ENCODE measurements at regions not wholly inside any gene's neighbourhood (a gene's known extent, or its start where the extent isn't known, plus 50 kb on each side); places are given as distances from the start of the nearest gene placed in this dataset.

DNA sequence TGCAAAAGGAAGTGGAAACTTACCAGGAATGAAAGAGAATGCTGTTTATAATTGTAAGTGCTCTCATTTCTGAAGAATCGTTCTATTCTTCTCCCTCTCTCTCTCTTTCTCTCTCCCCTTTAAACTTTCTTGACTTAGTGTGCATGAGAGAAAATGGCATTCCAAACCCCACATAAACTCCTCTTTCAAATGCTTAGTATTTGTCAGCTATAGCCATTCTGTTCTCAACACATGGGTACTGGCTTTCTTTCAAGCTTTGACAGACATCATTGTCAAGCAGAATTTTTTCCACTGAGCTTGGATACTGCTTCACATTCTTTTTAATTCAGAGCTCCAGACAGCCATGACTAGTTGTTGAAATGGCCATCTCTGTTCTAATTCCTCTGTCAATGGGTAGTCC lies 51.1 kb upstream of the PREP start:
- H3K27ac ChIP-seq, result no peak overlapping the region
- TF ChIP-seq, protein P1, sequence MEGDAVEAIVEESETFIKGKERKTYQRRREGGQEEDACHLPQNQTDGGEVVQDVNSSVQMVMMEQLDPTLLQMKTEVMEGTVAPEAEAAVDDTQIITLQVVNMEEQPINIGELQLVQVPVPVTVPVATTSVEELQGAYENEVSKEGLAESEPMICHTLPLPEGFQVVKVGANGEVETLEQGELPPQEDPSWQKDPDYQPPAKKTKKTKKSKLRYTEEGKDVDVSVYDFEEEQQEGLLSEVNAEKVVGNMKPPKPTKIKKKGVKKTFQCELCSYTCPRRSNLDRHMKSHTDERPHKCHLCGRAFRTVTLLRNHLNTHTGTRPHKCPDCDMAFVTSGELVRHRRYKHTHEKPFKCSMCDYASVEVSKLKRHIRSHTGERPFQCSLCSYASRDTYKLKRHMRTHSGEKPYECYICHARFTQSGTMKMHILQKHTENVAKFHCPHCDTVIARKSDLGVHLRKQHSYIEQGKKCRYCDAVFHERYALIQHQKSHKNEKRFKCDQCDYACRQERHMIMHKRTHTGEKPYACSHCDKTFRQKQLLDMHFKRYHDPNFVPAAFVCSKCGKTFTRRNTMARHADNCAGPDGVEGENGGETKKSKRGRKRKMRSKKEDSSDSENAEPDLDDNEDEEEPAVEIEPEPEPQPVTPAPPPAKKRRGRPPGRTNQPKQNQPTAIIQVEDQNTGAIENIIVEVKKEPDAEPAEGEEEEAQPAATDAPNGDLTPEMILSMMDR (IDR thresholded peaks at IDR 0.05), result no peak

DNA sequence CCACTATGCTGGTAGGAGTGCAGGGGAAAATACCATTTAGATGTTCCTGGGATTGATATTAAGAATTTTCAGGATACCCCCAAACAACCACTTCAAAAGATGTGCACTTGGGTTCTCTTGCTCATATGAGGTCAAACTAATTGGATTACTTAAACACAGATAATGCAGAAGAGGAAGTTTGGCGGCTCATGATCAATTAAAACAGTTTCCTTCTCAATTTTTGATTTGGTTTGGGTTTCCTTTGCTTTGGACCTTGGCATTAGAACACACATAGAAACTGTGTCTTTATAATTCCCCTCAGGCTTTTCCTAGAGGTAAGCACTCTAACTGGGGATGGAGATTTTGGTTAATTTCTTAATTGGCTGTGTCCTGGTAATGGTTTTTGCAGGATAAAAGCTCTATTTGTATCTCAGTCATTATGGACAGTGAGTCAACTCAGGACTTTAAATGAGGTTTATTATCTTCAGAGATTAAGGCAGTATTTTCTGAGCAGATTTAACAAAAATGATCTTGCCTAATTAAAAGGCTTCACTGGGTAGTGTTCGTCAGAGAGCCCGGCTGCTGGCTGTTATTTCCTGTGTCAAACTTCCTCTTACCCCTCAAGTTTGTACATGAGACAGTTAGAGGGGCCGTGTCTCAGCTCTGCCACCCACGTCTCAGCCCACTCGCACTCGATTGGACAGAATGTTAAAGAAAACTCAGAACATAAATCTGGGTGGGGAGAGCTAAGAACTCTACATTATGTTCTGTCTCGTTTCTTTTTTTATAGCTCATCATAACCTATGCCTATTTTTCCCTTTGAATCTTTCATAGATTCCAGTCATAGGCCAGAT lies 50.3 kb upstream of the PREP start:
- no peak overlapping the region for H3K27ac ChIP-seq
- no peaks in the 10 kb centered on the region for H3K4me1 ChIP-seq (ENCODE audit: control insufficient read depth in 1 of 2, insufficient read depth in 1 of 2, low read depth in 1 of 2, low read length in 1 of 2)
- H3K9me3 ChIP-seq, result no peaks in the 10 kb centered on the region
- no peaks in the 10 kb centered on the region for H3K36me3 ChIP-seq
- no peaks in the 10 kb centered on the region for H3K27me3 ChIP-seq
- H3K4me3 ChIP-seq (ENCODE audit: low read depth in 1 of 2, low read length in 1 of 2), result no peak overlapping the region
- TF ChIP-seq, protein P1 (IDR thresholded peaks at IDR 0.05), result no peak

More for the DNA sequence above, 51.1 kb upstream of the PREP start:
- no peaks in the 10 kb centered on the region for H3K9me3 ChIP-seq
- H3K27me3 ChIP-seq, result no peaks in the 10 kb centered on the region
- H3K4me3 ChIP-seq (ENCODE audit: low read depth in 1 of 2, low read length in 1 of 2), result no peak overlapping the region
- H3K36me3 ChIP-seq, result no peaks in the 10 kb centered on the region
- no peaks in the 10 kb centered on the region for H3K4me1 ChIP-seq (ENCODE audit: control insufficient read depth in 1 of 2, insufficient read depth in 1 of 2, low read depth in 1 of 2, low read length in 1 of 2)
